ENCODE measurements at regions not wholly inside any gene's neighbourhood (a gene's known extent, or its start where the extent isn't known, plus 50 kb on each side); places are given as distances from the start of the nearest gene placed in this dataset.
A peak's percentile ranks its signal among the peaks of the same experiment; 100 is the strongest.
"Not testable (repeated sequence)": the region's sequence is repeated elsewhere in the genome, so short reads cannot be mapped to it uniquely, and the experiment has no call there.

DNA sequence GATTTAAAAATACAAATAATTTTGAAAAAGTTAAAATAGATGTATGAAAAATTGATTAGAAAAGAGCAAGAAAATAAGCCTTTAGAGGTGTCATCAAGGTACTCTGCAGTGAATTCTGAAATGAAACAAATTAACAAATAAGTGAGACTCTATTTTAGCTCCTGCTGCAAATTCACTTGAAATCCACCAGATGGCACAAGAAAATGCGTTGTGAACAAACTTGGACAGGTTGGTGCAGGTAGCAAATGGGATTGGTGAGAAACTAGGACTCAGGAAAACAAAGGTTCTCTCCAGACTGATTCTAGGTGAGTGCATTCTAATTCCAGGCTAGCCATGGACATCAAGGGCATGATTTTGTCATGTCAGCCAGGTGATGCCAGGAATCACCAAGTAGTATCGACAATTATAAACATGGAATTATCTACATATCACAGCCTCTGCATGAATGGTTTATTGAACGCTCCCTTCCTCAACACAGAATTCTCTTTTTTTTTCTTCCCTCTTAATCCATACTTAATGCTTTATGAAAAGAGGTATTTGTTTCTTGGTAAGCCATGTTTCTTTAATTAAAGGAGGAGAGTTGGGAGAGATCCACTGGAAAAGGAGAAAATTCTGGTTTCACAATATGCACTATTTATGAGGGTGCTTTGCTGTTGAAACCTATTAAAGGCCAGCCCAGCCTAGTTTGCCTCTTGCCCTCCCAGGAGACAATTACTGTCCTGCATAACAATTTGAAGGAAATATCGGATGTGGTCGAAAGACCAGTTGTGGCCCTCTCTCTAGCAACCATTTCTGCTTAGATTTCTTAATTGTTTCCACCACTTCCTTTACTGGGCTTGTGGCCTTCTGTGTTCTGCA is 118.1 kb downstream of the ZNF365 start:
- TF ChIP-seq, protein P1, sequence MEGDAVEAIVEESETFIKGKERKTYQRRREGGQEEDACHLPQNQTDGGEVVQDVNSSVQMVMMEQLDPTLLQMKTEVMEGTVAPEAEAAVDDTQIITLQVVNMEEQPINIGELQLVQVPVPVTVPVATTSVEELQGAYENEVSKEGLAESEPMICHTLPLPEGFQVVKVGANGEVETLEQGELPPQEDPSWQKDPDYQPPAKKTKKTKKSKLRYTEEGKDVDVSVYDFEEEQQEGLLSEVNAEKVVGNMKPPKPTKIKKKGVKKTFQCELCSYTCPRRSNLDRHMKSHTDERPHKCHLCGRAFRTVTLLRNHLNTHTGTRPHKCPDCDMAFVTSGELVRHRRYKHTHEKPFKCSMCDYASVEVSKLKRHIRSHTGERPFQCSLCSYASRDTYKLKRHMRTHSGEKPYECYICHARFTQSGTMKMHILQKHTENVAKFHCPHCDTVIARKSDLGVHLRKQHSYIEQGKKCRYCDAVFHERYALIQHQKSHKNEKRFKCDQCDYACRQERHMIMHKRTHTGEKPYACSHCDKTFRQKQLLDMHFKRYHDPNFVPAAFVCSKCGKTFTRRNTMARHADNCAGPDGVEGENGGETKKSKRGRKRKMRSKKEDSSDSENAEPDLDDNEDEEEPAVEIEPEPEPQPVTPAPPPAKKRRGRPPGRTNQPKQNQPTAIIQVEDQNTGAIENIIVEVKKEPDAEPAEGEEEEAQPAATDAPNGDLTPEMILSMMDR (IDR thresholded peaks at IDR 0.05; ENCODE audit: low read depth, low read length): peak; percentile 64
- Histone ChIP-seq H3K27ac (no peak overlapping the region), H3K9me3 (ENCODE audit: low read depth) (no peaks in the 10 kb centered on the region), H3K4me1 (ENCODE audit: low read depth) (no peaks in the 10 kb centered on the region), H3K4me3 (no peak overlapping the region), H3K27me3 (no peaks in the 10 kb centered on the region), H3K36me3 (no peaks in the 10 kb centered on the region)
- DNase-seq (ENCODE audit: low read depth in 1 of 2, low spot score in 1 of 2): peak; percentile 23 to 50

DNA sequence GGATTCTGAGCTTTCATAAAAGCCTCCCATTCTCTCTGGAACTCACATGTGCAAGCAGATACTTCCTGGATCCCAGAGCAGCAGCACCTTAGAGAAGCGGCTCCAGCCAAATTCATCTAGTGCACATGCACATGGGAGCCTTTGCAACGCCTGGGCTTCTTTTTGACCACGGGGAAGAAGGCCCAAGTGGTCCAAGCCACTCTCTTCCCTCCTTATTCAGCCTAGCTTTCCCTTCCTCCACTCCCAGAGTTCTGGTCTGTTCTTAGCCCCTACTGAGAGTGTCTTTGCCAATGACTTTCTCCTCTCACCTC is 118.7 kb downstream of the ZNF365 start:
- H3K4me3 ChIP-seq: no peak overlapping the region
- H3K4me1 ChIP-seq (ENCODE audit: low read depth): no peaks in the 10 kb centered on the region
- no peak overlapping the region for H3K27ac ChIP-seq
- no peaks in the 10 kb centered on the region for H3K27me3 ChIP-seq
- DNase-seq (ENCODE audit: low read depth in 1 of 2, low spot score in 1 of 2): peak in 1 of 2 donors; percentile 8
- no peaks in the 10 kb centered on the region for H3K9me3 ChIP-seq (ENCODE audit: low read depth)
- H3K36me3 ChIP-seq: no peaks in the 10 kb centered on the region
- TF ChIP-seq, protein P1 (IDR thresholded peaks at IDR 0.05; ENCODE audit: low read depth, low read length): no peak

DNA sequence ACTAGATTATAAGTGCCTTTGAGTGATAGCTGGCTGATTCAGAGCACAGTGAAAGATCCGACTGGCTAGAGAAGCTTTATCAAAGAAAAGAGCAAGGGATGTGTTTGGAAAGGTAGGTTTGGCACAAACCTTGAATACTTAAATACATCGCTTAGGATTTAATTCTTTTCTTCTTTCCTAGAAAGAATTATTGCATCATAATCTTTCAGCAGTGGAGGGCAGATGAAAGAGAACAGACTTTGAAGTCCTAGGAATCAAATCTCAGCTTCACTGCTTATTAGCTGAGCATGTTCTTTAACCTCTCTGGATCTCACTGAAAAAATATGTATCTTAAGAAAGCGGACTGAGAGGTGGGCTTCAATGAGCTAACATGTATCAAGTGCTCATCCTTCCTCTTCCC is 122.8 kb downstream of the ZNF365 start:
- H3K27me3 ChIP-seq: no peaks in the 10 kb centered on the region
- no peak overlapping the region for H3K27ac ChIP-seq
- H3K4me3 ChIP-seq: no peak overlapping the region
- no peaks in the 10 kb centered on the region for H3K9me3 ChIP-seq (ENCODE audit: low read depth)
- H3K36me3 ChIP-seq: no peaks in the 10 kb centered on the region
- TF ChIP-seq, protein P1 (IDR thresholded peaks at IDR 0.05; ENCODE audit: low read depth, low read length): no peak
- no peaks in the 10 kb centered on the region for H3K4me1 ChIP-seq (ENCODE audit: low read depth)
- DNase-seq (ENCODE audit: low read depth in 1 of 2, low spot score in 1 of 2): peak in 1 of 2 donors; percentile 6

DNA sequence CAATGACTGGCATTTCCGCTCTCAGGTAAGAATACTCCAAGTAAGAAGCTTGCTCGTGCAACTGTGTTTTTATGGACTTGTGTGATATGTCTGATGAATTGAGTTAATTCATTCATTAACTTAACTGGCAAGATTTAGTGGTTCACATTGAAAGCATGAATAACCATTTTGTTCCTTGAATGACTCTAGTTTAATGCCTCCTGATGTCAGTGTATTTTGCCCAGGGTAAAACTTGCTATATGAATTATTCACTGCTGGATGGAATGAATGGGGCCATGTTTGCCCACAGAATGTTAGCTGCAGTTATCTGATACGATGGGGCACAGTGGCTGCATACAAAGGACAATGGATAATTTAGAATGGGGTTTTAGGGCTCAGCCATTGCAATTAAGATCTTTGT is 124.1 kb downstream of the ZNF365 start:
- no peaks in the 10 kb centered on the region for H3K36me3 ChIP-seq
- no peaks in the 10 kb centered on the region for H3K9me3 ChIP-seq (ENCODE audit: low read depth)
- H3K27me3 ChIP-seq: no peaks in the 10 kb centered on the region
- no peak overlapping the region for H3K27ac ChIP-seq
- TF ChIP-seq, protein P1 (IDR thresholded peaks at IDR 0.05; ENCODE audit: low read depth, low read length): no peak
- H3K4me3 ChIP-seq: no peak overlapping the region
- no peaks in the 10 kb centered on the region for H3K4me1 ChIP-seq (ENCODE audit: low read depth)
- DNase-seq (ENCODE audit: low read depth in 1 of 2, low spot score in 1 of 2): no peak

DNA sequence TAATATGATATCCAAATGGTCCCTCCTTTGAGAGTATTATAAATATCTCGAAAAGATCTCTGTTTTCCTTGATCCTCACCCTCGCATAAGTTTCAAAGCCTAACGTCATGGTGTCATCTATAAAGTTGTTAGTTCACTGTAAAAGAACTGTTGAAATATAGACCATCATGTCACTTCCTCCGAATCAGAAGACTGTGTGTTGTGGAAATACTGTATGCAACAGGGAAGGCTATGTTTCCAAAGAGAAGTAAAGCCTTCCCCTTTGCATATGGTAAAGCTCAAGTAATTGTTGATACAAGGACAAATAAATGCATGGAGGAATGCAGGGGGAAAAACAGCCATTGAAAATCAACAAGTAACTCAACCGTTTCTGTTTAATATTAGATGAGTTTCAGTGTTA is 125.9 kb downstream of the ZNF365 start:
- not testable (repeated sequence) for H3K36me3 ChIP-seq; H3K4me1 ChIP-seq (ENCODE audit: low read depth); H3K27me3 ChIP-seq; H3K9me3 ChIP-seq (ENCODE audit: low read depth); DNase-seq (ENCODE audit: low read depth in 1 of 2, low spot score in 1 of 2); H3K4me3 ChIP-seq; H3K27ac ChIP-seq

DNA sequence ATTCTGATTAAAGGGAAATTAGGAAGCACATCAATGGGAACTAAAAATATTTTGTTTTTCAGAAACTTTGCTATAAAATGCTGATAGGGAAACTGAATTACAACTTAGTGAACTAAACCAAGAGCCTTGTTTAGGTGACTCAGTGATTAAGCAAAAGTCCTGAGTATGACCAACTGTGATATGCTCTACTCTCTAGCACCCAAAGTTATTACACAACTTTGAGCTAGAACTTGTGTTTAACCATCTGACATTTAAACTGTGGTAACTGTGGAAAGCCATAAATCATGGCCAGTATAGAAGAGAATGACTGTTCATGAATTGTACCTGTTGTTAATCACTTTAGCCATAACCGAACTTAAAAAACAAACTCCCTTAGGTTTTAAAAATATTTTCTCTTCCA is 127.4 kb downstream of the ZNF365 start:
- Histone ChIP-seq H3K27me3 (no peaks in the 10 kb centered on the region), H3K4me1 (ENCODE audit: low read depth) (no peaks in the 10 kb centered on the region), H3K4me3 (no peak overlapping the region), H3K36me3 (no peaks in the 10 kb centered on the region), H3K9me3 (ENCODE audit: low read depth) (no peaks in the 10 kb centered on the region), H3K27ac (no peak overlapping the region)
- DNase-seq (ENCODE audit: low read depth in 1 of 2, low spot score in 1 of 2): peak in 1 of 2 donors; percentile 50
- TF ChIP-seq, protein P1 (IDR thresholded peaks at IDR 0.05; ENCODE audit: low read depth, low read length): no peak
